ENCODE measurements at regions not wholly inside any gene's neighbourhood (a gene's known extent, or its start where the extent isn't known, plus 50 kb on each side); places are given as distances from the start of the nearest gene placed in this dataset.

DNA sequence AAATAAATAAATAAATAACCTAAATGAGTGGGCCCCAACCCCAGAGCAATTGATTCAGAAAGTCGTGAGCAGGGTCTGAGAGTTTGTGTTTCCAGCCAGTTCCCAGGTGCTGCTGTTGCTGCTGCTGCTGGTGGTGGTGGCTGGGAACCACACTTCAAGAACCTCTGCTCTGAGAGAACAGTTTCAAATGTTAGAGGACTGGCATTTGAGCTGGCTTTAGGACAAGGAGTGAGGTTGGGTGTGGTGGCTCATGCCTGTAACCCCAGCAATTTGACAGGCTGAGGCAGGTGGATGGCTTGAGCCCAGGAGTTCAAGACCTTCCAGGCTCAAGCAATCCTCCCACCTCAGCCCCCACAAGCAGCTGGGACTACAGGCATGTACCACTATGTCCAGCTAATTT is 123.1 kb upstream of the UBE2E1 start:
- TF ChIP-seq, protein P1, sequence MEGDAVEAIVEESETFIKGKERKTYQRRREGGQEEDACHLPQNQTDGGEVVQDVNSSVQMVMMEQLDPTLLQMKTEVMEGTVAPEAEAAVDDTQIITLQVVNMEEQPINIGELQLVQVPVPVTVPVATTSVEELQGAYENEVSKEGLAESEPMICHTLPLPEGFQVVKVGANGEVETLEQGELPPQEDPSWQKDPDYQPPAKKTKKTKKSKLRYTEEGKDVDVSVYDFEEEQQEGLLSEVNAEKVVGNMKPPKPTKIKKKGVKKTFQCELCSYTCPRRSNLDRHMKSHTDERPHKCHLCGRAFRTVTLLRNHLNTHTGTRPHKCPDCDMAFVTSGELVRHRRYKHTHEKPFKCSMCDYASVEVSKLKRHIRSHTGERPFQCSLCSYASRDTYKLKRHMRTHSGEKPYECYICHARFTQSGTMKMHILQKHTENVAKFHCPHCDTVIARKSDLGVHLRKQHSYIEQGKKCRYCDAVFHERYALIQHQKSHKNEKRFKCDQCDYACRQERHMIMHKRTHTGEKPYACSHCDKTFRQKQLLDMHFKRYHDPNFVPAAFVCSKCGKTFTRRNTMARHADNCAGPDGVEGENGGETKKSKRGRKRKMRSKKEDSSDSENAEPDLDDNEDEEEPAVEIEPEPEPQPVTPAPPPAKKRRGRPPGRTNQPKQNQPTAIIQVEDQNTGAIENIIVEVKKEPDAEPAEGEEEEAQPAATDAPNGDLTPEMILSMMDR (IDR thresholded peaks at IDR 0.05; ENCODE audit: borderline replicate concordance, extremely low read depth, low read length, poor library complexity, severe bottlenecking), result no peak
- TF ChIP-seq EZH2 (IDR thresholded peaks at IDR 0.05; ENCODE audit: borderline replicate concordance, low read depth, low read length, severe bottlenecking), result no peak
